ENCODE measurements at regions not wholly inside any gene's neighbourhood (a gene's known extent, or its start where the extent isn't known, plus 50 kb on each side); places are given as distances from the start of the nearest gene placed in this dataset.
A peak's percentile ranks its signal among the peaks of the same experiment; 100 is the strongest.

DNA sequence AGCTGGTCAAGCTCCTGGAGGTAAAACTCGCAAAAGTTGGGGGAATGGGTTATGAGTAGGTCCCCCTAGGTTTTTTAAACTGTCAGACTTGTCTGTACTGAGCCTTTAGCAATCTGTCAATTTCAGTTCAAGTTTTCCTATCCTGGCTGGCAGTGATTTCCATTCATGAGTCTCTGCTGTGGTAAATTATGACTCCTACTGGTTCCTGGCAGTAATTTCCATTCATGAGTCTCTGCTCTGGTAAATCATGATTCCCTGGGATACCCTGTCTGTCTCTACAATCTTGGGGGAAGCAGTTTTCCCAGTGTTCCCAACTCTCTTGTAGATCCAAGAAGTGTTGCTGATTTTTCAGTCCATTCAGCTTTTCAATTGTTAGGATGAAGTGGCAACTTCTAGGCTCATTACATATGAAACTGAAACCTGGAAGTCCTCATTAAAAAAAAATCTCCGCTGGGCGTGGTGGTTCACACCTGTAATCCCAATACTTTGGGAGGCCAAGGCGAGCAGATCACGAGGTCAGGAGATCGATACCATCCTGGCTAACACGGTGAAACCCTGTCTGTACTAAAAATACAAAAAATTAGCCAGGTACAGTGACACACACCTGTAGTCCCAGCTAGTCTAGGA, 91.3 kb upstream of the GPBP1 start:
- Histone ChIP-seq H3K4me2 (ENCODE audit: insufficient read depth, low read length) (no peak overlapping the region), H3K4me3 (no peak overlapping the region), H4K20me1 (replicated peaks; ENCODE audit: control insufficient read depth, insufficient read depth, low read length) (no peaks in the 10 kb centered on the region), H3K79me2 (ENCODE audit: control insufficient read depth, insufficient read depth, low read length) (no peaks in the 10 kb centered on the region), H3K27ac (ENCODE audit: extremely low read depth, low read depth, low read length) (no peak overlapping the region), H3K4me1 (replicated peaks in 1 of 2; ENCODE audit: control insufficient read depth in 2 of 2, insufficient read depth in 2 of 2, low read length in 2 of 2) (no peaks in the 10 kb centered on the region), H2AFZ (ENCODE audit: low read depth, low read length) (no peak overlapping the region), H3K27me3 (ENCODE audit: control insufficient read depth in 2 of 2, insufficient read depth in 2 of 2, low read length in 2 of 2) (peaks cover 4 to 9% of the 10 kb centered on the region in 2 experiments; a peak in 3 of 5 replicates), H3K9me1 (ENCODE audit: control insufficient read depth, insufficient read depth, low read length) (no peaks in the 10 kb centered on the region), H3K36me3 (ENCODE audit: control insufficient read depth, insufficient read depth, low read length) (no peaks in the 10 kb centered on the region), H3K9ac (ENCODE audit: insufficient read depth in 1 of 2, low read depth in 2 of 2, low read length in 2 of 2) (no peak overlapping the region), H3K9me3 (replicated peaks; ENCODE audit: control insufficient read depth, insufficient read depth, low read depth, low read length) (no peaks in the 10 kb centered on the region)
- no TSS peak for BruUV-seq (replicated peaks)
- no peak for ATAC-seq
- in situ Hi-C loops (cut with MboI) (no loop called here), intact Hi-C loops (cut with micrococcal nuclease) (loop anchor here (5.0 kb wide), 1 partner anchor 180 kb away; no protein-coding TSS in a partner anchor)
- FAIRE-seq: peak; percentile 11
- POLR2A ChIA-PET: interaction anchor here (2.1 kb wide), 1 partner anchor 10 kb away, joined by 4 read pairs; no protein-coding TSS in a partner anchor
- CTCF ChIA-PET (ENCODE audit: low intra/inter-chr PET ratio): interaction anchor here (0.7 kb wide), 1 partner anchor 21 kb away, joined by 3 read pairs; no protein-coding TSS in a partner anchor
- no peak for DNase-seq (ENCODE audit: extremely low read depth in 1 of 4, low spot score in 3 of 4)
- WGBS (ENCODE audit: insufficient coverage, low coverage, missing lambda C conversion rate): 1% methylated on average over 7 of the region's 7 CpGs
- TF ChIP-seq, protein P1, sequence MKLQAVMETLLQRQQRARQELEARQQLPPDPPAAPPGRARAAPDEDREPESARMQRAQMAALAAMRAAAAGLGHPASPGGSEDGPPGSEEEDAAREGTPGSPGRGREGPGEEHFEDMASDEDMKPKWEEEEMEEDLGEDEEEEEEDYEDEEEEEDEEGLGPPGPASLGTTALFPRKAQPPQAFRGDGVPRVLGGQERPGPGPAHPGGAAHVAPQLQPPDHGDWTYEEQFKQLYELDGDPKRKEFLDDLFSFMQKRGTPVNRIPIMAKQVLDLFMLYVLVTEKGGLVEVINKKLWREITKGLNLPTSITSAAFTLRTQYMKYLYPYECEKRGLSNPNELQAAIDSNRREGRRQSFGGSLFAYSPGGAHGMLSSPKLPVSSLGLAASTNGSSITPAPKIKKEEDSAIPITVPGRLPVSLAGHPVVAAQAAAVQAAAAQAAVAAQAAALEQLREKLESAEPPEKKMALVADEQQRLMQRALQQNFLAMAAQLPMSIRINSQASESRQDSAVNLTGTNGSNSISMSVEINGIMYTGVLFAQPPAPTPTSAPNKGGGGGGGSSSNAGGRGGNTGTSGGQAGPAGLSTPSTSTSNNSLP (IDR thresholded peaks at IDR 0.05; ENCODE audit: borderline replicate concordance, low read depth, low read length): no peak
- TF ChIP-seq RAD21 (CRISPR knock-in tag; conservative IDR thresholded peaks at IDR 0.05 in 1 of 2, IDR thresholded peaks at IDR 0.05 in 1 of 2): peak; percentile 22 to 70; a peak in 2 of 4 replicates
- TF ChIP-seq, protein P2, sequence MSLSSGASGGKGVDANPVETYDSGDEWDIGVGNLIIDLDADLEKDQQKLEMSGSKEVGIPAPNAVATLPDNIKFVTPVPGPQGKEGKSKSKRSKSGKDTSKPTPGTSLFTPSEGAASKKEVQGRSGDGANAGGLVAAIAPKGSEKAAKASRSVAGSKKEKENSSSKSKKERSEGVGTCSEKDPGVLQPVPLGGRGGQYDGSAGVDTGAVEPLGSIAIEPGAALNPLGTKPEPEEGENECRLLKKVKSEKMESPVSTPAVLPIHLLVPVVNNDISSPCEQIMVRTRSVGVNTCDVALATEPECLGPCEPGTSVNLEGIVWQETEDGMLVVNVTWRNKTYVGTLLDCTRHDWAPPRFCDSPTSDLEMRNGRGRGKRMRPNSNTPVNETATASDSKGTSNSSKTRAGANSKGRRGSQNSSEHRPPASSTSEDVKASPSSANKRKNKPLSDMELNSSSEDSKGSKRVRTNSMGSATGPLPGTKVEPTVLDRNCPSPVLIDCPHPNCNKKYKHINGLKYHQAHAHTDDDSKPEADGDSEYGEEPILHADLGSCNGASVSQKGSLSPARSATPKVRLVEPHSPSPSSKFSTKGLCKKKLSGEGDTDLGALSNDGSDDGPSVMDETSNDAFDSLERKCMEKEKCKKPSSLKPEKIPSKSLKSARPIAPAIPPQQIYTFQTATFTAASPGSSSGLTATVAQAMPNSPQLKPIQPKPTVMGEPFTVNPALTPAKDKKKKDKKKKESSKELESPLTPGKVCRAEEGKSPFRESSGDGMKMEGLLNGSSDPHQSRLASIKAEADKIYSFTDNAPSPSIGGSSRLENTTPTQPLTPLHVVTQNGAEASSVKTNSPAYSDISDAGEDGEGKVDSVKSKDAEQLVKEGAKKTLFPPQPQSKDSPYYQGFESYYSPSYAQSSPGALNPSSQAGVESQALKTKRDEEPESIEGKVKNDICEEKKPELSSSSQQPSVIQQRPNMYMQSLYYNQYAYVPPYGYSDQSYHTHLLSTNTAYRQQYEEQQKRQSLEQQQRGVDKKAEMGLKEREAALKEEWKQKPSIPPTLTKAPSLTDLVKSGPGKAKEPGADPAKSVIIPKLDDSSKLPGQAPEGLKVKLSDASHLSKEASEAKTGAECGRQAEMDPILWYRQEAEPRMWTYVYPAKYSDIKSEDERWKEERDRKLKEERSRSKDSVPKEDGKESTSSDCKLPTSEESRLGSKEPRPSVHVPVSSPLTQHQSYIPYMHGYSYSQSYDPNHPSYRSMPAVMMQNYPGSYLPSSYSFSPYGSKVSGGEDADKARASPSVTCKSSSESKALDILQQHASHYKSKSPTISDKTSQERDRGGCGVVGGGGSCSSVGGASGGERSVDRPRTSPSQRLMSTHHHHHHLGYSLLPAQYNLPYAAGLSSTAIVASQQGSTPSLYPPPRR (CRISPR knock-in tag; IDR thresholded peaks at IDR 0.05; ENCODE audit: borderline replicate concordance): no peak
- TF ChIP-seq, protein P3, sequence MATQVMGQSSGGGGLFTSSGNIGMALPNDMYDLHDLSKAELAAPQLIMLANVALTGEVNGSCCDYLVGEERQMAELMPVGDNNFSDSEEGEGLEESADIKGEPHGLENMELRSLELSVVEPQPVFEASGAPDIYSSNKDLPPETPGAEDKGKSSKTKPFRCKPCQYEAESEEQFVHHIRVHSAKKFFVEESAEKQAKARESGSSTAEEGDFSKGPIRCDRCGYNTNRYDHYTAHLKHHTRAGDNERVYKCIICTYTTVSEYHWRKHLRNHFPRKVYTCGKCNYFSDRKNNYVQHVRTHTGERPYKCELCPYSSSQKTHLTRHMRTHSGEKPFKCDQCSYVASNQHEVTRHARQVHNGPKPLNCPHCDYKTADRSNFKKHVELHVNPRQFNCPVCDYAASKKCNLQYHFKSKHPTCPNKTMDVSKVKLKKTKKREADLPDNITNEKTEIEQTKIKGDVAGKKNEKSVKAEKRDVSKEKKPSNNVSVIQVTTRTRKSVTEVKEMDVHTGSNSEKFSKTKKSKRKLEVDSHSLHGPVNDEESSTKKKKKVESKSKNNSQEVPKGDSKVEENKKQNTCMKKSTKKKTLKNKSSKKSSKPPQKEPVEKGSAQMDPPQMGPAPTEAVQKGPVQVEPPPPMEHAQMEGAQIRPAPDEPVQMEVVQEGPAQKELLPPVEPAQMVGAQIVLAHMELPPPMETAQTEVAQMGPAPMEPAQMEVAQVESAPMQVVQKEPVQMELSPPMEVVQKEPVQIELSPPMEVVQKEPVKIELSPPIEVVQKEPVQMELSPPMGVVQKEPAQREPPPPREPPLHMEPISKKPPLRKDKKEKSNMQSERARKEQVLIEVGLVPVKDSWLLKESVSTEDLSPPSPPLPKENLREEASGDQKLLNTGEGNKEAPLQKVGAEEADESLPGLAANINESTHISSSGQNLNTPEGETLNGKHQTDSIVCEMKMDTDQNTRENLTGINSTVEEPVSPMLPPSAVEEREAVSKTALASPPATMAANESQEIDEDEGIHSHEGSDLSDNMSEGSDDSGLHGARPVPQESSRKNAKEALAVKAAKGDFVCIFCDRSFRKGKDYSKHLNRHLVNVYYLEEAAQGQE (IDR thresholded peaks at IDR 0.05; ENCODE audit: borderline replicate concordance): peak; percentile 38; the same call in 1 of the 2 replicates
- TF ChIP-seq, protein P3 (CRISPR knock-in tag; IDR thresholded peaks at IDR 0.05; ENCODE audit: low read depth): no peak
